Natural killer cell (primary cell): ENCODE measurements at regions not wholly inside any gene's neighbourhood (a gene's known extent, or its start where the extent isn't known, plus 50 kb on each side); places are given as distances from the start of the nearest gene placed in this dataset.
"Not testable (repeated sequence)": the region's sequence is repeated elsewhere in the genome, so short reads cannot be mapped to it uniquely, and the experiment has no call there.

Source experiments
- ATAC-seq, 3 donors: fragments of 150-1000 bp in 2 of 3; fragments of 200-7000 bp in 1 of 3; cut with Tn5 transposase; 1 replicate in 1 of 3; 2 replicates in 2 of 3; pipeline ENCODE4 v1.10.0; 2021; ENCODE audit warnings: mild to moderate bottlenecking in 2 of 3, moderate library complexity in 2 of 3
- DNase-seq, 2 donors: peaks; one replicate each; pipeline versions ENCODE4 v3.0.0 to v3.0.0-alpha.2; 2013 to 2021; ENCODE audit warnings: mixed read lengths in 1 of 2
- H3K27ac ChIP-seq: one replicate; pipeline ENCODE4 v1.5.1; 2013; ENCODE audit warnings: mild to moderate bottlenecking, low read length
- H3K27me3 ChIP-seq: one replicate; pipeline ENCODE4 v1.6.1; 2013; ENCODE audit warnings: low read length; ENCODE audit not compliant: control insufficient read depth, insufficient read depth
- H3K36me3 ChIP-seq: one replicate; pipeline ENCODE4 v1.6.1; 2013; ENCODE audit warnings: low read length; ENCODE audit not compliant: control insufficient read depth, insufficient read depth
- H3K4me1 ChIP-seq: one replicate; pipeline ENCODE4 v1.6.1; 2013; ENCODE audit warnings: low read length; ENCODE audit not compliant: control insufficient read depth, insufficient read depth
- H3K4me3 ChIP-seq: one replicate; pipeline ENCODE4 v1.5.1; 2013; ENCODE audit warnings: low read length
- H3K9me3 ChIP-seq: one replicate; pipeline ENCODE4 v1.6.1; 2013; ENCODE audit warnings: low read length; ENCODE audit not compliant: control insufficient read depth, insufficient read depth
- H3K27ac Mint-ChIP-seq, 2 donors: one replicate each; pipeline ENCODE4 v1.8.0; 2022; ENCODE audit warnings: mild to moderate bottlenecking in 2 of 2, mixed read lengths in 2 of 2, moderate library complexity in 1 of 2
- H3K27me3 Mint-ChIP-seq, 2 donors: one replicate each; pipeline ENCODE4 v1.8.0; 2022; ENCODE audit warnings: low read depth in 2 of 2, mixed read lengths in 2 of 2
- H3K36me3 Mint-ChIP-seq: one replicate; pipeline ENCODE4 v1.8.0; 2022; ENCODE audit warnings: mixed read lengths
- H3K4me1 Mint-ChIP-seq, 2 donors: one replicate each; pipeline ENCODE4 v1.8.0; 2022; ENCODE audit warnings: mixed read lengths in 2 of 2
- H3K4me3 Mint-ChIP-seq: one replicate; pipeline ENCODE4 v1.8.0; 2022; ENCODE audit warnings: mild to moderate bottlenecking, moderate library complexity, mixed read lengths
- H3K9me3 Mint-ChIP-seq, 2 donors: one replicate each; pipeline ENCODE4 v1.8.0; 2022; ENCODE audit warnings: mixed read lengths in 2 of 2
- WGBS: methylation state at CpG from one replicate; pipeline ENCODE4 v1.1.7; 2013; ENCODE audit warnings: missing lambda C conversion rate; ENCODE audit not compliant: insufficient coverage; 5-methylcytosine and 5-hydroxymethylcytosine counted together
- intact Hi-C: fragments of 100-400 bp; cut with micrococcal nuclease; formaldehyde crosslinking; loops from one replicate; pipeline ENCODE4 v1.14.2; 2022
- TF ChIP-seq, protein P1 (sequence below): fragments of 200-600 bp; IDR thresholded peaks from one replicate; pipeline ENCODE4 v1.8.0; 2022; ENCODE audit warnings: antibody characterized with exemption

DNA sequence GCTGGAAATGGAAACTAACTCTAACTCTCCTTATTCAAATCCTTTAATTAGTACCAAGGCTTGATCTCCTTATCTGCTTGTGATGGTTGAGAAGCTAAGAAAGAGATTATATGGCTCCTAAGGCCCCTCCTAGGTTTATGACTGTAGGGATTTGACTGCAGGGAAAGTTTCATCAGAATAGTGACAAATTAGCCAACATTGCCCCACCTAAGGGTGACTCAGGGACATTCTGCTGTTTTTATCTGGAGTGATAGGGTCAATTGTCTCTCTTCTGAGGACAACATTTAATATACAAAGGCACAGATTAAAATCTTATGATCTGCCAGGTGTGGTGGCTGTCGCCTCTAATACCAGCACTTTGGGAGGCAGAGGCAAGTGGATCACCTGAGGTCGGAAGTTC is 138.1 kb upstream of the MARCKS start:
- Mint-ChIP-seq H3K27ac (no peak overlapping the region), H3K36me3 (no peaks in the 10 kb centered on the region), H3K9me3 (peaks cover 2 to 5% of the 10 kb centered on the region in 2 donors), H3K4me1 (peaks cover 0 to 4% of the 10 kb centered on the region in 2 donors), H3K4me3 (no peak overlapping the region), H3K27me3 (no peaks in the 10 kb centered on the region)
- no peaks in the 10 kb centered on the region for H3K4me1 ChIP-seq
- intact Hi-C loops: no loop called here
- no peaks in the 10 kb centered on the region for H3K27me3 ChIP-seq
- 75% methylated on average over 1 of the region's 2 CpGs for WGBS
- DNase-seq: no peak
- H3K27ac ChIP-seq: no peak overlapping the region
- H3K36me3 ChIP-seq: no peaks in the 10 kb centered on the region
- ATAC-seq: no peak
- TF ChIP-seq, protein P1, sequence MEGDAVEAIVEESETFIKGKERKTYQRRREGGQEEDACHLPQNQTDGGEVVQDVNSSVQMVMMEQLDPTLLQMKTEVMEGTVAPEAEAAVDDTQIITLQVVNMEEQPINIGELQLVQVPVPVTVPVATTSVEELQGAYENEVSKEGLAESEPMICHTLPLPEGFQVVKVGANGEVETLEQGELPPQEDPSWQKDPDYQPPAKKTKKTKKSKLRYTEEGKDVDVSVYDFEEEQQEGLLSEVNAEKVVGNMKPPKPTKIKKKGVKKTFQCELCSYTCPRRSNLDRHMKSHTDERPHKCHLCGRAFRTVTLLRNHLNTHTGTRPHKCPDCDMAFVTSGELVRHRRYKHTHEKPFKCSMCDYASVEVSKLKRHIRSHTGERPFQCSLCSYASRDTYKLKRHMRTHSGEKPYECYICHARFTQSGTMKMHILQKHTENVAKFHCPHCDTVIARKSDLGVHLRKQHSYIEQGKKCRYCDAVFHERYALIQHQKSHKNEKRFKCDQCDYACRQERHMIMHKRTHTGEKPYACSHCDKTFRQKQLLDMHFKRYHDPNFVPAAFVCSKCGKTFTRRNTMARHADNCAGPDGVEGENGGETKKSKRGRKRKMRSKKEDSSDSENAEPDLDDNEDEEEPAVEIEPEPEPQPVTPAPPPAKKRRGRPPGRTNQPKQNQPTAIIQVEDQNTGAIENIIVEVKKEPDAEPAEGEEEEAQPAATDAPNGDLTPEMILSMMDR: no peak
- H3K9me3 ChIP-seq: no peaks in the 10 kb centered on the region
- no peak overlapping the region for H3K4me3 ChIP-seq

DNA sequence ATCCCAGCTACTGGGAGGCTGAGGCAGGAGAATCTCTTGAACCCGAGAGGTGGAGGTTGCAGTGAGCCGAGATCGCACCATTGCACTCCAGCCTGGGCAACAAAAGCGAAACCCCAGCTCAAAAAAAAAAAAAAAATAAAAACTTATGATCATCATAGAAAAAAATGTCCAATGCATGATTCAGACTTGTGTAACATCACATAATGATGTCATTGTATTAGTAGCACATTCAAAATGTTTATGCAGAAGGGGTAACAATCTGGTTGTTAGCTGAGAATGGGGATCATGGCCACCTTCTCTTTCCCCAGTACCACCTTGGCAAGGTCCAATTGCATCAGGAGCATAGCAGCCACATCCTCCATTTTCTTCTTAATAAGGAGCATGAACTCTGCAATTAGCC is 137.6 kb upstream of the MARCKS start:
- Mint-ChIP-seq H3K27ac (no peak overlapping the region), H3K4me1 (peaks cover 0 to 4% of the 10 kb centered on the region in 2 donors), H3K27me3 (no peaks in the 10 kb centered on the region), H3K4me3 (no peak overlapping the region), H3K9me3 (peaks cover 2 to 5% of the 10 kb centered on the region in 2 donors), H3K36me3 (no peaks in the 10 kb centered on the region)
- TF ChIP-seq, protein P1: no peak
- no peaks in the 10 kb centered on the region for H3K27me3 ChIP-seq
- 75% methylated on average over 1 of the region's 4 CpGs for WGBS
- intact Hi-C loops: no loop called here
- no peak overlapping the region for H3K4me3 ChIP-seq
- no peaks in the 10 kb centered on the region for H3K36me3 ChIP-seq
- DNase-seq (no peak), ATAC-seq (no peak)
- no peak overlapping the region for H3K27ac ChIP-seq
- H3K4me1 ChIP-seq: no peaks in the 10 kb centered on the region
- no peaks in the 10 kb centered on the region for H3K9me3 ChIP-seq

DNA sequence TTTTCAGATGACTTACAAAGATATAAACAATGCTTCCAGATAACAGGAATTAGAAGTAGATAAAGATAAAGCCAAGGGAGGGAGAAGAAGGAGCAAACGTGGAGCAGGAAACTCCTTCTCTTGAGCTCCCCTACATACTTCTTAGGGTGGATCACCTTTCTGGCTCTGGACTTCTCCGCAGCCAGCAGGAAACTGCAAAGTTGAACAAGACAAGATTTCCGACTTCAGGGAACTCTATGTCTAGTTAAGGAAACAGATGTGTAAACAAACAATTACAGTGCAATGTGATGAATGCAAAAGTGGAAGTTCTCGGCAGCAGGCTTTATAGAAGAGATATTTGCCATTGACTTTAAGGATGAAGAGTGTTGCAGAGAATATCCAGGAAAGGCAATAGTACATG is 134.0 kb upstream of the MARCKS start:
- no peaks in the 10 kb centered on the region for H3K36me3 ChIP-seq
- no peaks in the 10 kb centered on the region for H3K4me1 ChIP-seq
- no peak overlapping the region for H3K4me3 ChIP-seq
- Mint-ChIP-seq H3K4me3 (no peak overlapping the region), H3K9me3 (peaks cover 0 to 5% of the 10 kb centered on the region in 2 donors), H3K27ac (no peak overlapping the region), H3K36me3 (no peaks in the 10 kb centered on the region), H3K27me3 (no peaks in the 10 kb centered on the region), H3K4me1 (peaks cover 0 to 4% of the 10 kb centered on the region in 2 donors)
- WGBS: 13% methylated on average over 3 of the region's 4 CpGs
- ATAC-seq (no peak), DNase-seq (no peak)
- H3K27ac ChIP-seq: no peak overlapping the region
- no peaks in the 10 kb centered on the region for H3K27me3 ChIP-seq
- intact Hi-C loops: no loop called here
- TF ChIP-seq, protein P1: no peak
- H3K9me3 ChIP-seq: no peaks in the 10 kb centered on the region

DNA sequence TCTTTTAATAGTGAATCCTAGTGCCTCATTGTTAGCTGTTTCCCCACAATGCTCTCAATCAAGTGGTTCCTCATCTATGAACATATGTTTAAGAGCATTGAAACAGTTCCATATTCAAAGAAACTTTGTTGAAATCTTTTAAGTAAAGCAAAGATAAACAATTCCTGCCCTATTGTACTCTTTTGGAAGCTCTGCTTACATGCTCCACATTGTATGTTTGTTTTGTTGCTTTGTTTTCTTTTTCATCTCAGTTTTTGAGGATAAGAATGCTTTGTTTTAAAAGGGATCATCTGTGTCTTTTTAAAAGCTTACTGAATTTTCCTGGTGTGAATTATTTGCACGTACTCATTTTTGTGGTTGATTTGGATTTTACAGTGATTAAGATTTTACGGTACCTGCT is 132.2 kb upstream of the MARCKS start:
- H3K27ac ChIP-seq, H3K9me3 Mint-ChIP-seq, DNase-seq, H3K27ac Mint-ChIP-seq, H3K4me1 Mint-ChIP-seq, H3K4me1 ChIP-seq, intact Hi-C loops, ATAC-seq, H3K4me3 ChIP-seq, H3K4me3 Mint-ChIP-seq, H3K9me3 ChIP-seq, H3K36me3 ChIP-seq, H3K27me3 ChIP-seq, H3K36me3 Mint-ChIP-seq, H3K27me3 Mint-ChIP-seq: not testable (repeated sequence)
- WGBS: 100% methylated on average over 2 of the region's 2 CpGs
